ENCODE measurements at regions not wholly inside any gene's neighbourhood (a gene's known extent, or its start where the extent isn't known, plus 50 kb on each side); places are given as distances from the start of the nearest gene placed in this dataset.

DNA sequence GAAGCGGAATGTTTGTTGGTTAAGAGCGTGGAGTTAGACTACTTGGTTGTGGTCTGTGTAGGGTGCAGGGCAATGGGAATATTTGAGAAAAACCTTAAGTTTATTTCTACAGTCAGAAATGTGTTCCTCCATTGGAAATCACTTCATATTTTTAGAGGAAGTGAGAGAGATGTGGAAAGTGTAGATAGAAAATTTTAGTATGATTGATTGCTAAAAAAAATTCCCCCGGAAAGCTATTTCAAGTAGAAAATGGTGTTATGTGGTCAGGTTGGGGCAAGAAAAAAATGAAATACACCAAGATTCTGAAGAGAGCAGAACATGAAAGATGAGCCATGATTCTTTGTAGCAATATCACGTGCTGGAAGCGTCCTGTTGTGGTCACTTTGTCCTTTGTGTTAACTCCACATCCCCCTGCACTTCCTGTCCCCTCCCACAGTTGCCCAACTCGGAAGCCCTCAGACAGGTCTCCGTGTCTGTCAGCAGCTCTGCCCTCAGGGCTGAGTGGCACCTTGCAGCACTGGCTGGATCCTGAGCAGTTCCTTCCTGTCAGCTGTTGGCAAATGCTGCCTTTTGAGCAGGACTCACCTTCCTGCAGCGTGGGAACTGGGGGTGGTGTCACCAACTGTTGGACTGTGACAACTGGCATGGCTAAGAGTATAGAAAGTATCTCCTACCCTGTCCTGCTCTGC lies 137.5 kb upstream of the SLC24A3 start:
- Mint-ChIP-seq H3K27me3 (peaks cover 21% of the 10 kb centered on the region), H3K27ac (no peak overlapping the region), H3K9me3 (ENCODE audit: low read depth) (no peaks in the 10 kb centered on the region), H3K4me1 (ENCODE audit: low read depth) (no peaks in the 10 kb centered on the region), H3K36me3 (ENCODE audit: insufficient read depth) (no peaks in the 10 kb centered on the region), H3K4me3 (ENCODE audit: low read depth) (no peak overlapping the region)
- no peak for DNase-seq (ENCODE audit: low spot score, unreplicated experiment)
- TF ChIP-seq, protein P1, sequence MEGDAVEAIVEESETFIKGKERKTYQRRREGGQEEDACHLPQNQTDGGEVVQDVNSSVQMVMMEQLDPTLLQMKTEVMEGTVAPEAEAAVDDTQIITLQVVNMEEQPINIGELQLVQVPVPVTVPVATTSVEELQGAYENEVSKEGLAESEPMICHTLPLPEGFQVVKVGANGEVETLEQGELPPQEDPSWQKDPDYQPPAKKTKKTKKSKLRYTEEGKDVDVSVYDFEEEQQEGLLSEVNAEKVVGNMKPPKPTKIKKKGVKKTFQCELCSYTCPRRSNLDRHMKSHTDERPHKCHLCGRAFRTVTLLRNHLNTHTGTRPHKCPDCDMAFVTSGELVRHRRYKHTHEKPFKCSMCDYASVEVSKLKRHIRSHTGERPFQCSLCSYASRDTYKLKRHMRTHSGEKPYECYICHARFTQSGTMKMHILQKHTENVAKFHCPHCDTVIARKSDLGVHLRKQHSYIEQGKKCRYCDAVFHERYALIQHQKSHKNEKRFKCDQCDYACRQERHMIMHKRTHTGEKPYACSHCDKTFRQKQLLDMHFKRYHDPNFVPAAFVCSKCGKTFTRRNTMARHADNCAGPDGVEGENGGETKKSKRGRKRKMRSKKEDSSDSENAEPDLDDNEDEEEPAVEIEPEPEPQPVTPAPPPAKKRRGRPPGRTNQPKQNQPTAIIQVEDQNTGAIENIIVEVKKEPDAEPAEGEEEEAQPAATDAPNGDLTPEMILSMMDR (IDR thresholded peaks at IDR 0.05; ENCODE audit: unreplicated experiment) = no peak

DNA sequence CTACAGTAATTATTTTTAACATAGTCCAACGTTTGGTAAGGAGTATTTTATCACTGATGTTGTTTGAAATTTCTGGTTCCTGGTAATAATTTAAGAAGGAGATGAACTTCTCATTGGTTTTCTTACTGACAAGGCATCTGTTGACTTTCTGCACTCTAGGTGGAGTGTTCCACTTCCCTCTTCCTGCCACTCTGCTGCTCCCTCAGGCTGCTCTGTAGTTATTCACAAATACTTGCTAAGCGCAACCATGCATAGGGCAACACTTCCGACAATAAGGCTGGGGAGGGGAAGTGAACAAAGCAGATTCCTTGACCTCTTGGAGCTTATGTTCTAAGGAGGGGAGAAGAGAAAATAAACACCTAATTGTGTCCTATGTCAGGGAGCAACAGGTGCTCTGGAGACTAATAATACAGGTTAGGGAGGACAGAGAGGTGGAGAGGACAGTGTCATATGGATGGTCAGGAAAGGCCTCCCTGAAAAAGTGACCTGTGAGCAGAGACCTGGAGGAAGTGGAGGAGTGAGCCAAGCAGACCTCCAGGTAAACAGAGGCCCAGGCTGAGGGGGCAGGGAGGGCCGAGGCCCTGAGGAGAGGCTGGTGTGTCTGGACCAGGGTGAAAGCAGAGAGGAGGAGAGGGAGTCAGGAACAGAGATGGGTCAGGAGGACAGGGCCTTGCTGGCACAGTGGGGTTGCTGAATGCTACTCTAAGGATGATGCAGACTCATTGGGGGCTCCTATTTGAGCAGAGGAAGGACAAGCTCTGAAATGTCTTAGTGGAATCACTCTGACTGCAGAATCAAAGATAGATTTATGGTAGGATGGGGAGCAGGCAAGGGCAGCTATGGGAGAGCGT lies 134.8 kb upstream of the SLC24A3 start:
- H3K36me3 Mint-ChIP-seq (ENCODE audit: insufficient read depth) = no peaks in the 10 kb centered on the region
- no peak overlapping the region for H3K4me3 Mint-ChIP-seq (ENCODE audit: low read depth)
- no peak overlapping the region for H3K27ac Mint-ChIP-seq
- peaks cover 6% of the 10 kb centered on the region for H3K9me3 Mint-ChIP-seq (ENCODE audit: low read depth)
- DNase-seq (ENCODE audit: low spot score, unreplicated experiment) = no peak
- peaks cover 12% of the 10 kb centered on the region for H3K27me3 Mint-ChIP-seq
- H3K4me1 Mint-ChIP-seq (ENCODE audit: low read depth) = no peaks in the 10 kb centered on the region
- TF ChIP-seq, protein P1 (IDR thresholded peaks at IDR 0.05; ENCODE audit: unreplicated experiment) = no peak

GRCh38 chr20:19078448-19079373 lies 133.7 kb upstream of the SLC24A3 start:
- Mint-ChIP-seq H3K27me3 (peaks cover 9% of the 10 kb centered on the region), H3K4me1 (ENCODE audit: low read depth) (no peaks in the 10 kb centered on the region), H3K9me3 (ENCODE audit: low read depth) (peaks cover 6% of the 10 kb centered on the region), H3K27ac (no peak overlapping the region), H3K36me3 (ENCODE audit: insufficient read depth) (no peaks in the 10 kb centered on the region), H3K4me3 (ENCODE audit: low read depth) (no peak overlapping the region)
- DNase-seq (ENCODE audit: low spot score, unreplicated experiment) = no peak
- TF ChIP-seq, protein P1 (IDR thresholded peaks at IDR 0.05; ENCODE audit: unreplicated experiment) = no peak

DNA sequence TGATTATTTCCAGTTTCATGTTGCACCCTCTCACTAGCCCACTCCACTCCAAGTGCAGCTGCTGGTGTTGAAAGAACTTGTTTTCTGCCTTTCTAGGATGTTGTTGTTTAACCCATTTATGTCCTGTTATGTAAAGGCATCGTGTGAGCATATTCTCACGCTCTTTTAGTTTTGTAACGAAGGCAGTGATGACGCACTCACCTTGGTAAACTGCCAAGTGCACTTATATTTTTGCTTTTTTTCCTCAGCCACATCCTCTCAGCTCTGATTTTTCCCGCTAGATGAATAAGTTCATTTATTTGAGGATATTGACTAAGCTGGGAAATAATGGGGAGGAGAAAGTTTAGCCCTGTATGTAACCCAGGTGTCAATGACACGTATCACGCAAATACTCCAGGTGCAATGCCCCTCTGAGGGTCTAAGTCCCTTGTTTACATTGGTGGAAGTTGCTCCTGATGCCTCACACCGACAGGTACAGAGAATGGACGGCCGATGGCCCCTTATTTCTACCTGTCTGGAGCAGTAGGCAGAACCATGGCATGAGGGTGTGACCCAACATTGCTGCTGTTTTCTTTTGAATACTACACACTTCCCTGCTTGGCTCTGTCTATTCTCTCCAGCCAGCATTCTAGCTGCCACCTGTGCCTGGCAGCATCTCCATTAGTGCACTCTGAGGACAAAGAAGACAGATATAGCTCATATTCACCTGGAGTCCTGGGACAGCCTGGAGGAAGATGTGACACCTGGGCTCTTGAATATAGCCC lies 132.7 kb upstream of the SLC24A3 start:
- Mint-ChIP-seq H3K4me1 (ENCODE audit: low read depth) (no peaks in the 10 kb centered on the region), H3K4me3 (ENCODE audit: low read depth) (no peak overlapping the region), H3K36me3 (ENCODE audit: insufficient read depth) (no peaks in the 10 kb centered on the region), H3K27ac (no peak overlapping the region), H3K9me3 (ENCODE audit: low read depth) (peaks cover 6% of the 10 kb centered on the region), H3K27me3 (peaks cover 7% of the 10 kb centered on the region)
- TF ChIP-seq, protein P1 (IDR thresholded peaks at IDR 0.05; ENCODE audit: unreplicated experiment) = no peak
- DNase-seq (ENCODE audit: low spot score, unreplicated experiment) = no peak

Data from progenitor cell of endocrine pancreas (in vitro differentiated cells).